ENCODE measurements at regions not wholly inside any gene's neighbourhood (a gene's known extent, or its start where the extent isn't known, plus 50 kb on each side); places are given as distances from the start of the nearest gene placed in this dataset.

DNA sequence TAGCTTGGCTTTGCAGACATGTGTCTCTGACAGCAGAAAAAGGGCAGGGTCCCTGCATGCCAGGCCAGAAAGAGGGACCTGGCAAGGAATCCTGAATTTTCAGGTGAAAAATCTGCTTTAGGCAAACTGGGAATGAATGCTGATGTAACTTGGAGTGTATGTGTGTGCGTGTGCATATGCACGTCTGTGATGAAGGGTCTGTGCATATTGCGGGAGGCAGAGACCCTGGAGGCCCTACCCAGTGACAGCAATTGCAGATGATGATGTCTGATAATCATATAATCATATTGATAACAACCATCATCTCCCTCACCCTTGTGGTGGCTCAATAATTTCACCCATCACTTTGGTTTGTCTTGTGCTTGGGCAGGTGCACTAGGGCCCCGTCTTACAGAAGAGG is 80.7 kb upstream of the SDK2 start:
- ChIA-PET POLR2A (no interaction called here), CTCF (no interaction called here)
- TF ChIP-seq, protein P1, sequence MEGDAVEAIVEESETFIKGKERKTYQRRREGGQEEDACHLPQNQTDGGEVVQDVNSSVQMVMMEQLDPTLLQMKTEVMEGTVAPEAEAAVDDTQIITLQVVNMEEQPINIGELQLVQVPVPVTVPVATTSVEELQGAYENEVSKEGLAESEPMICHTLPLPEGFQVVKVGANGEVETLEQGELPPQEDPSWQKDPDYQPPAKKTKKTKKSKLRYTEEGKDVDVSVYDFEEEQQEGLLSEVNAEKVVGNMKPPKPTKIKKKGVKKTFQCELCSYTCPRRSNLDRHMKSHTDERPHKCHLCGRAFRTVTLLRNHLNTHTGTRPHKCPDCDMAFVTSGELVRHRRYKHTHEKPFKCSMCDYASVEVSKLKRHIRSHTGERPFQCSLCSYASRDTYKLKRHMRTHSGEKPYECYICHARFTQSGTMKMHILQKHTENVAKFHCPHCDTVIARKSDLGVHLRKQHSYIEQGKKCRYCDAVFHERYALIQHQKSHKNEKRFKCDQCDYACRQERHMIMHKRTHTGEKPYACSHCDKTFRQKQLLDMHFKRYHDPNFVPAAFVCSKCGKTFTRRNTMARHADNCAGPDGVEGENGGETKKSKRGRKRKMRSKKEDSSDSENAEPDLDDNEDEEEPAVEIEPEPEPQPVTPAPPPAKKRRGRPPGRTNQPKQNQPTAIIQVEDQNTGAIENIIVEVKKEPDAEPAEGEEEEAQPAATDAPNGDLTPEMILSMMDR (IDR thresholded peaks at IDR 0.05; ENCODE audit: insufficient read depth, low read depth, low read length) = no peak

DNA sequence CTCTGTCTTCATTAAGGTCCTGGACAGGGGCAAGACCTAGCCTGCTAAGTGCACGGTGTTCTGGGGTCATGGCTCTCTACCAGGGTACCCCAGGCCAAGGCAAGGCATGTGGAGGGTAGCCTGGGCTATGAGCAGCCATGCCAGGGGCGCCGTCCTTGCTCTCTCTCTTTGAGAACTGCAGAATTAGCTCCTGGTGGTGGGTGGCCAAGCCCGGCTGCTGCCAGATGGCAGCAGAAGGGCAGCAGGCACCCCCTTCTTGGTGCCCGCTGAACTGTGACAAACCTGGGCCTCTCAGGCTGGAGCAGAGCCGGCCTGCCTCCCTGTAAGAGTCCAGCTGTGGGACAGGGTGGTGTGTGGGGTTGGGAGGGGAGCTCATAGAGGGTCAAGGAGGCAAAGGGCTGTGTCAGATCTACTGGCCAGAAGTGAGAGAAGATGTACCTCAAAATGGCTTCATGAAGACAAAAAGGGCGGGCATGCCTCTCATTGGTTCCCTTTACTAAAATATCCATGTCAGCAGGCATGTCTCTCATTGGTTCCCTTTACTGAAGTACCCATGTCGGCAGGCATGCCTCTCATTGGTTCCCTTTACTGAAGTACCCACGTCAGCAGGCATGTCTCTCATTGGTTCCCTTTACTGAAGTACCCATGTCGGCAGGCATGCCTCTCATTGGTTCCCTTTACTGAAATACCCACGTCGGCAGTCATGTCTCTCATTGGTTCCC is 81.7 kb upstream of the SDK2 start:
- TF ChIP-seq, protein P1 (IDR thresholded peaks at IDR 0.05; ENCODE audit: insufficient read depth, low read depth, low read length) = no peak
- no peaks in the 10 kb centered on the region for H3K27me3 ChIP-seq (ENCODE audit: control insufficient read depth, insufficient read depth, low read length)
- ChIA-PET POLR2A (no interaction called here), CTCF (no interaction called here)
- no peak for DNase-seq (ENCODE audit: low read depth)
- no peak overlapping the region for H3K4me3 ChIP-seq (ENCODE audit: low read depth, low read length)
- H3K36me3 ChIP-seq (ENCODE audit: control insufficient read depth, insufficient read depth, low read length) = no peaks in the 10 kb centered on the region

More for the DNA sequence above, 80.7 kb upstream of the SDK2 start:
- Histone ChIP-seq H3K27me3 (ENCODE audit: control insufficient read depth, insufficient read depth, low read length) (no peaks in the 10 kb centered on the region), H3K4me3 (ENCODE audit: low read depth, low read length) (no peak overlapping the region), H3K36me3 (ENCODE audit: control insufficient read depth, insufficient read depth, low read length) (no peaks in the 10 kb centered on the region)
- DNase-seq (ENCODE audit: low read depth) = no peak

DNA sequence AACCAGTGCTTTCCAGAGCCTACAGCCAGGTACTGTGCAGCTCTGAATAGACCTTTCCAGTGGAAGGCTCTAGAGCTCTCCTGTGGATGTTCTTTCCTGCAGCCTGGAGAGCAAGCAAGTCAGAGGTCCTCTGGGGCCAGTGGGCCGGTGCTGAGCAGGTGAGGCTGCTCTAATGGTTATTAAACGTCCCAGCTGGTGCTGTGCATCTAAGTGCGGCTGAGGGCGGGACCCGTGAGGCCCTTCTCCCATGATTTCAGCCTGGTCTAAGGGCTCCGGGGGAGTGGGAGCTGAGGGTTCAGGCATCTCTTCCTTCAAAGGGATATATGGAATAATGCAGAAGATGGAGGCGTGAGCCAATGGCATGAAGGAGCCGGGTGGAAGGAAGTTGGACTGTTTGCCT is 83.7 kb upstream of the SDK2 start:
- no peak for DNase-seq (ENCODE audit: low read depth)
- Histone ChIP-seq H3K36me3 (ENCODE audit: control insufficient read depth, insufficient read depth, low read length) (no peaks in the 10 kb centered on the region), H3K4me3 (ENCODE audit: low read depth, low read length) (no peak overlapping the region), H3K27me3 (ENCODE audit: control insufficient read depth, insufficient read depth, low read length) (no peaks in the 10 kb centered on the region)
- TF ChIP-seq, protein P1 (IDR thresholded peaks at IDR 0.05; ENCODE audit: insufficient read depth, low read depth, low read length) = no peak
- ChIA-PET POLR2A (no interaction called here), CTCF (no interaction called here)

- no peak overlapping the region for H3K4me3 ChIP-seq (ENCODE audit: low read depth, low read length)
- DNase-seq (ENCODE audit: low read depth) = no peak
- TF ChIP-seq, protein P1 (IDR thresholded peaks at IDR 0.05; ENCODE audit: insufficient read depth, low read depth, low read length) = no peak
- ChIA-PET CTCF (interaction anchor here (0.6 kb wide), 1 partner anchor 51 kb away, joined by 3 read pairs; no protein-coding TSS in a partner anchor), POLR2A (no interaction called here)
- no peaks in the 10 kb centered on the region for H3K36me3 ChIP-seq (ENCODE audit: control insufficient read depth, insufficient read depth, low read length)
- H3K27me3 ChIP-seq (ENCODE audit: control insufficient read depth, insufficient read depth, low read length) = no peaks in the 10 kb centered on the region
Observed at GRCh38 chr17:73729101-73729500, 84.9 kb upstream of the SDK2 start.

GRCh38 chr17:73731733-73732132 is 87.5 kb upstream of the SDK2 start:
- CTCF ChIA-PET = no interaction called here
- no peaks in the 10 kb centered on the region for H3K27me3 ChIP-seq (ENCODE audit: control insufficient read depth, insufficient read depth, low read length)
- POLR2A ChIA-PET = no interaction called here
- TF ChIP-seq, protein P1 (IDR thresholded peaks at IDR 0.05; ENCODE audit: insufficient read depth, low read depth, low read length) = no peak
- no peak for DNase-seq (ENCODE audit: low read depth)
- no peaks in the 10 kb centered on the region for H3K36me3 ChIP-seq (ENCODE audit: control insufficient read depth, insufficient read depth, low read length)
- no peak overlapping the region for H3K4me3 ChIP-seq (ENCODE audit: low read depth, low read length)
